Left cardiac atrium (tissue), 4 donors: ENCODE measurements at regions not wholly inside any gene's neighbourhood (a gene's known extent, or its start where the extent isn't known, plus 50 kb on each side); places are given as distances from the start of the nearest gene placed in this dataset.
"Not testable (repeated sequence)": the region's sequence is repeated elsewhere in the genome, so short reads cannot be mapped to it uniquely, and the experiment has no call there.

Experiments
- ATAC-seq, 2 donors: fragments of 200-7000 bp; cut with Tn5 transposase; one replicate each; pipeline ENCODE4 v1.9.1; 2020; ENCODE audit warnings: mild to moderate bottlenecking in 2 of 2, moderate library complexity in 2 of 2
- DNase-seq: peaks from one replicate; pipeline ENCODE4 v3.0.0-alpha.2; 2020
- intact Hi-C, 2 donors: fragments of 100-400 bp; cut with DNase I; formaldehyde crosslinking; loops; one replicate each; pipeline versions ENCODE4 v1.14.1 to v1.15.1; 2022 to 2023
- donor health status: DM: no; HTN: yes; CAD: no.
- donor health status: DM: no; HTN: yes; CAD: no; lungs with severe emphysema.
- donor health status: DM: yes; HTN: yes; CAD: no.
- donor health status: Dilated cardiomyopathy.

- ATAC-seq (no peak), DNase-seq (no peak)
- intact Hi-C loops: no loop called here
Observed at GRCh38 chr7:73918926-73919693, 58.2 kb downstream of the TMEM270 start.

- intact Hi-C loops: no loop called here
- DNase-seq (no peak), ATAC-seq (no peak)
Observed at GRCh38 chr7:73919694-73920375, 58.9 kb downstream of the TMEM270 start.

GRCh38 chr7:73920406-73921134 is 59.6 kb downstream of the TMEM270 start:
- intact Hi-C loops: no loop called here
- no peak for DNase-seq
- no peak for ATAC-seq

- intact Hi-C loops: no loop called here
- ATAC-seq: peak; percentile 61 to 73
- no peak for DNase-seq
Observed at GRCh38 chr7:73921623-73922528, 60.9 kb downstream of the TMEM270 start.

GRCh38 chr7:73928644-73929043 is 67.7 kb downstream of the TMEM270 start:
- ATAC-seq, intact Hi-C loops, DNase-seq: not testable (repeated sequence)

GRCh38 chr7:73931502-73931901 is 70.5 kb downstream of the TMEM270 start:
- no peak for ATAC-seq
- DNase-seq: no peak
- intact Hi-C loops: no loop called here

- intact Hi-C loops: no loop called here
Observed at GRCh38 chr7:73932364-73932763, 71.4 kb downstream of the TMEM270 start.

GRCh38 chr7:73933091-73933490 is 72.1 kb downstream of the TMEM270 start:
- DNase-seq (no peak), ATAC-seq (no peak)
- intact Hi-C loops: no loop called here

More at GRCh38 chr7:73932364-73932763, 71.4 kb downstream of the TMEM270 start:
- DNase-seq (no peak), ATAC-seq (no peak)

GRCh38 chr7:73936967-73937366 is 76.0 kb downstream of the TMEM270 start:
- ATAC-seq: no peak
- intact Hi-C loops: no loop called here
- DNase-seq: no peak

- intact Hi-C loops, ATAC-seq, DNase-seq: not testable (repeated sequence)
Observed at GRCh38 chr7:73937650-73938049, 76.7 kb downstream of the TMEM270 start.

GRCh38 chr7:73939528-73939927 is 78.6 kb downstream of the TMEM270 start:
- no peak for ATAC-seq

GRCh38 chr7:73940701-73941238 is 79.8 kb downstream of the TMEM270 start:
- no peak for DNase-seq
- intact Hi-C loops: no loop called here
- no peak for ATAC-seq

More at GRCh38 chr7:73939528-73939927, 78.6 kb downstream of the TMEM270 start:
- no peak for DNase-seq
- intact Hi-C loops: no loop called here

- intact Hi-C loops: no loop called here
- DNase-seq (no peak), ATAC-seq (no peak)
Observed at GRCh38 chr7:73941836-73942551, 81.0 kb downstream of the TMEM270 start.

GRCh38 chr7:73945022-73945421 is 83.0 kb upstream of the ELN start:
- DNase-seq (no peak), ATAC-seq (no peak)
- intact Hi-C loops: no loop called here

GRCh38 chr7:73948287-73948686 is 79.7 kb upstream of the ELN start:
- intact Hi-C loops: no loop called here
- ATAC-seq: no peak
- DNase-seq: no peak

- ATAC-seq (no peak), DNase-seq (no peak)
- intact Hi-C loops: no loop called here
Observed at GRCh38 chr7:73952266-73952665, 75.7 kb upstream of the ELN start.

GRCh38 chr7:73954181-73954580 is 73.8 kb upstream of the ELN start:
- DNase-seq (no peak), ATAC-seq (no peak)
- intact Hi-C loops: no loop called here

GRCh38 chr7:73954861-73955260 is 73.1 kb upstream of the ELN start:
- DNase-seq (no peak), ATAC-seq (no peak)
- intact Hi-C loops: no loop called here
